ENCODE measurements at regions not wholly inside any gene's neighbourhood (a gene's known extent, or its start where the extent isn't known, plus 50 kb on each side); places are given as distances from the start of the nearest gene placed in this dataset.

GRCh38 chr13:29996316-29996715, 145.9 kb upstream of the UBL3 start:
- intact Hi-C loops (cut with micrococcal nuclease) = no loop called here
- in situ Hi-C loops (cut with MboI) = no loop called here
- TF ChIP-seq HMBOX1 (IDR thresholded peaks at IDR 0.05) (no peak), WHSC1 (IDR thresholded peaks at IDR 0.05; ENCODE audit: low read length) (no peak), ETV1 (tag; conservative IDR thresholded peaks at IDR 0.05; ENCODE audit: low read depth) (no peak), BRD4 (IDR thresholded peaks at IDR 0.05) (no peak)
- H3K9me1 ChIP-seq (ENCODE audit: control insufficient read depth, insufficient read depth, low read length) = no peaks in the 10 kb centered on the region
- H3K4me2 ChIP-seq (ENCODE audit: insufficient read depth, low read length) = no peak overlapping the region
- BruUV-seq (replicated peaks) = no TSS peak
- no peak for DNase-seq (ENCODE audit: extremely low read depth in 1 of 4, low spot score in 3 of 4)
- 3% methylated on average over 8 of the region's 8 CpGs for WGBS (ENCODE audit: insufficient coverage, low coverage, missing lambda C conversion rate)
- no peak overlapping the region for H2AFZ ChIP-seq (ENCODE audit: low read depth, low read length)
- no peaks in the 10 kb centered on the region for H3K9me3 ChIP-seq (replicated peaks; ENCODE audit: control insufficient read depth, insufficient read depth, low read depth, low read length)
- peaks cover 0 to 3% of the 10 kb centered on the region in 2 experiments; a peak in 2 of 5 replicates for H3K27me3 ChIP-seq (ENCODE audit: control insufficient read depth in 2 of 2, insufficient read depth in 2 of 2, low read length in 2 of 2)
- no peak for FAIRE-seq
- no peak for ATAC-seq
- H3K79me2 ChIP-seq (ENCODE audit: control insufficient read depth, insufficient read depth, low read length) = no peaks in the 10 kb centered on the region
- CTCF ChIA-PET (ENCODE audit: low intra/inter-chr PET ratio) = no interaction called here
- POLR2A ChIA-PET = no interaction called here
- no peak overlapping the region for H3K27ac ChIP-seq (ENCODE audit: extremely low read depth, low read depth, low read length)
- no peaks in the 10 kb centered on the region for H3K36me3 ChIP-seq (ENCODE audit: control insufficient read depth, insufficient read depth, low read length)
- no peaks in the 10 kb centered on the region for H3K4me1 ChIP-seq (replicated peaks in 1 of 2; ENCODE audit: control insufficient read depth in 2 of 2, insufficient read depth in 2 of 2, low read length in 2 of 2)
- H3K4me3 ChIP-seq = no peak overlapping the region
- no peak overlapping the region for H3K9ac ChIP-seq (ENCODE audit: insufficient read depth in 1 of 2, low read depth in 2 of 2, low read length in 2 of 2)
- no peaks in the 10 kb centered on the region for H4K20me1 ChIP-seq (replicated peaks; ENCODE audit: control insufficient read depth, insufficient read depth, low read length)

GRCh38 chr13:29994911-29995595, 144.6 kb upstream of the UBL3 start:
- no peak overlapping the region for H3K4me3 ChIP-seq
- 1% methylated on average over 9 of the region's 10 CpGs for WGBS (ENCODE audit: insufficient coverage, low coverage, missing lambda C conversion rate)
- FAIRE-seq (no peak), DNase-seq (ENCODE audit: extremely low read depth in 1 of 4, low spot score in 3 of 4) (no peak), ATAC-seq (no peak)
- intact Hi-C loops (cut with micrococcal nuclease) (no loop called here), in situ Hi-C loops (cut with MboI) (no loop called here)
- ChIA-PET POLR2A (interaction anchor here (0.6 kb wide), 1 partner anchor 1117 kb away, joined by 3 read pairs; no protein-coding TSS in a partner anchor), CTCF (ENCODE audit: low intra/inter-chr PET ratio) (no interaction called here)
- no peaks in the 10 kb centered on the region for H4K20me1 ChIP-seq (replicated peaks; ENCODE audit: control insufficient read depth, insufficient read depth, low read length)
- no peaks in the 10 kb centered on the region for H3K9me3 ChIP-seq (replicated peaks; ENCODE audit: control insufficient read depth, insufficient read depth, low read depth, low read length)
- TF ChIP-seq ZNF512 (tag; IDR thresholded peaks at IDR 0.05) = no peak
- no peak for TF ChIP-seq TFAP4 (CRISPR knock-in tag; IDR thresholded peaks at IDR 0.05; ENCODE audit: borderline replicate concordance)
- no peak for TF ChIP-seq BCOR (IDR thresholded peaks at IDR 0.05)
- TF ChIP-seq ZNF197 (CRISPR knock-in tag; IDR thresholded peaks at IDR 0.05; ENCODE audit: low read depth) = no peak
- TF ChIP-seq TEAD1 (CRISPR knock-in tag; IDR thresholded peaks at IDR 0.05) = no peak
- no peak for TF ChIP-seq PCBP2 (IDR thresholded peaks at IDR 0.05; ENCODE audit: low read depth, low read length, poor library complexity, severe bottlenecking)
- TF ChIP-seq RUNX1 (IDR thresholded peaks at IDR 0.05; ENCODE audit: low read depth) = no peak
- H3K9me1 ChIP-seq (ENCODE audit: control insufficient read depth, insufficient read depth, low read length) = no peaks in the 10 kb centered on the region
- BruUV-seq (replicated peaks) = no TSS peak
- no peaks in the 10 kb centered on the region for H3K79me2 ChIP-seq (ENCODE audit: control insufficient read depth, insufficient read depth, low read length)
- H3K27me3 ChIP-seq (ENCODE audit: control insufficient read depth in 2 of 2, insufficient read depth in 2 of 2, low read length in 2 of 2) = no peaks in the 10 kb centered on the region; a peak in 1 of 5 replicates
- H2AFZ ChIP-seq (ENCODE audit: low read depth, low read length) = no peak overlapping the region
- no peaks in the 10 kb centered on the region for H3K36me3 ChIP-seq (ENCODE audit: control insufficient read depth, insufficient read depth, low read length)
- H3K9ac ChIP-seq (ENCODE audit: insufficient read depth in 1 of 2, low read depth in 2 of 2, low read length in 2 of 2) = no peak overlapping the region
- no peak overlapping the region for H3K27ac ChIP-seq (ENCODE audit: extremely low read depth, low read depth, low read length)
- H3K4me1 ChIP-seq (replicated peaks in 1 of 2; ENCODE audit: control insufficient read depth in 2 of 2, insufficient read depth in 2 of 2, low read length in 2 of 2) = no peaks in the 10 kb centered on the region
- H3K4me2 ChIP-seq (ENCODE audit: insufficient read depth, low read length) = no peak overlapping the region
